BLaER1 (cell line): ENCODE measurements at regions not wholly inside any gene's neighbourhood (a gene's known extent, or its start where the extent isn't known, plus 50 kb on each side); places are given as distances from the start of the nearest gene placed in this dataset.

Experiments used
- H3K27ac ChIP-seq: shearing (Covaris generic); formaldehyde crosslinking; 2 replicates; pipeline ENCODE4 v1.8.1; 2022
- H3K27me3 ChIP-seq: shearing (Covaris generic); formaldehyde crosslinking; 2 replicates; pipeline ENCODE4 v1.8.1; 2022
- H3K36me3 ChIP-seq: shearing (Covaris generic); formaldehyde crosslinking; 2 replicates; pipeline ENCODE4 v1.8.1; 2022
- H3K4me1 ChIP-seq: shearing (Covaris generic); formaldehyde crosslinking; 2 replicates; pipeline ENCODE4 v1.8.1; 2022
- H3K4me2 ChIP-seq: shearing (Covaris generic); formaldehyde crosslinking; 2 replicates; pipeline ENCODE4 v1.8.1; 2022
- H3K4me3 ChIP-seq: shearing (Covaris generic); formaldehyde crosslinking; 2 replicates; pipeline ENCODE4 v1.8.1; 2022
- H3K9ac ChIP-seq: shearing (Covaris generic); formaldehyde crosslinking; 2 replicates; pipeline ENCODE4 v1.8.1; 2022
- H3K9me3 ChIP-seq: shearing (Covaris generic); formaldehyde crosslinking; 2 replicates; pipeline ENCODE4 v1.8.1; 2022
- H4K20me1 ChIP-seq: shearing (Covaris generic); formaldehyde crosslinking; 2 replicates; pipeline ENCODE4 v1.8.1; 2022
- Cebpa-rat ChIP-seq: shearing (Covaris generic); IDR thresholded peaks from 2 replicates; pipeline ENCODE4 v1.8.1; 2022

GRCh38 chr1:72915581-72915980 is 633.2 kb upstream of the NEGR1 start:
- no peak overlapping the region for H3K4me2 ChIP-seq
- no peak overlapping the region for H3K4me3 ChIP-seq
- H3K36me3 ChIP-seq, result no peaks in the 10 kb centered on the region
- H3K4me1 ChIP-seq, result no peaks in the 10 kb centered on the region
- no peak overlapping the region for H3K27ac ChIP-seq
- no peaks in the 10 kb centered on the region for H3K9me3 ChIP-seq
- H3K27me3 ChIP-seq, result no peaks in the 10 kb centered on the region
- H3K9ac ChIP-seq, result no peak overlapping the region
- H4K20me1 ChIP-seq, result no peaks in the 10 kb centered on the region
- no peak for TF ChIP-seq Cebpa-rat

- no peaks in the 10 kb centered on the region for H3K9me3 ChIP-seq
- no peak overlapping the region for H3K4me2 ChIP-seq
- no peaks in the 10 kb centered on the region for H4K20me1 ChIP-seq
- no peaks in the 10 kb centered on the region for H3K36me3 ChIP-seq
- no peaks in the 10 kb centered on the region for H3K4me1 ChIP-seq
- no peak for TF ChIP-seq Cebpa-rat
- H3K27me3 ChIP-seq, result no peaks in the 10 kb centered on the region
- H3K4me3 ChIP-seq, result no peak overlapping the region
- no peak overlapping the region for H3K27ac ChIP-seq
- H3K9ac ChIP-seq, result no peak overlapping the region
Observed at GRCh38 chr1:72911656-72912055, 629.3 kb upstream of the NEGR1 start.

GRCh38 chr1:72896256-72896655 is 613.9 kb upstream of the NEGR1 start:
- no peaks in the 10 kb centered on the region for H3K36me3 ChIP-seq

GRCh38 chr1:72892461-72892860 is 610.1 kb upstream of the NEGR1 start:
- H3K27me3 ChIP-seq, result no peaks in the 10 kb centered on the region
- H3K9me3 ChIP-seq, result no peaks in the 10 kb centered on the region
- no peak for TF ChIP-seq Cebpa-rat
- no peaks in the 10 kb centered on the region for H3K36me3 ChIP-seq
- H3K27ac ChIP-seq, result no peak overlapping the region
- no peaks in the 10 kb centered on the region for H4K20me1 ChIP-seq
- H3K4me3 ChIP-seq, result no peak overlapping the region
- no peak overlapping the region for H3K4me2 ChIP-seq
- H3K4me1 ChIP-seq, result no peaks in the 10 kb centered on the region
- H3K9ac ChIP-seq, result no peak overlapping the region

More at GRCh38 chr1:72896256-72896655, 613.9 kb upstream of the NEGR1 start:
- Histone ChIP-seq H3K4me2 (no peak overlapping the region), H3K27ac (no peak overlapping the region), H3K4me1 (no peaks in the 10 kb centered on the region), H3K27me3 (no peaks in the 10 kb centered on the region), H4K20me1 (no peaks in the 10 kb centered on the region), H3K4me3 (no peak overlapping the region), H3K9ac (no peak overlapping the region), H3K9me3 (no peaks in the 10 kb centered on the region)
- no peak for TF ChIP-seq Cebpa-rat

GRCh38 chr1:72891976-72892375 is 609.6 kb upstream of the NEGR1 start:
- no peak overlapping the region for H3K4me3 ChIP-seq

GRCh38 chr1:72885841-72886240 is 603.5 kb upstream of the NEGR1 start:
- Histone ChIP-seq H3K9me3 (no peaks in the 10 kb centered on the region), H3K4me2 (no peak overlapping the region), H3K27ac (no peak overlapping the region), H3K9ac (no peak overlapping the region), H3K4me3 (no peak overlapping the region), H3K27me3 (no peaks in the 10 kb centered on the region), H3K36me3 (no peaks in the 10 kb centered on the region), H3K4me1 (no peaks in the 10 kb centered on the region), H4K20me1 (no peaks in the 10 kb centered on the region)
- TF ChIP-seq Cebpa-rat, result no peak

More at GRCh38 chr1:72891976-72892375, 609.6 kb upstream of the NEGR1 start:
- H3K9ac ChIP-seq, result no peak overlapping the region
- H4K20me1 ChIP-seq, result no peaks in the 10 kb centered on the region
- no peaks in the 10 kb centered on the region for H3K9me3 ChIP-seq
- no peak for TF ChIP-seq Cebpa-rat
- no peaks in the 10 kb centered on the region for H3K36me3 ChIP-seq
- H3K27me3 ChIP-seq, result no peaks in the 10 kb centered on the region
- H3K4me1 ChIP-seq, result no peaks in the 10 kb centered on the region
- no peak overlapping the region for H3K27ac ChIP-seq
- H3K4me2 ChIP-seq, result no peak overlapping the region

GRCh38 chr1:72885017-72885416 is 602.7 kb upstream of the NEGR1 start:
- Histone ChIP-seq H3K4me1 (no peaks in the 10 kb centered on the region), H3K4me3 (no peak overlapping the region), H3K9me3 (no peaks in the 10 kb centered on the region), H4K20me1 (no peaks in the 10 kb centered on the region), H3K27ac (no peak overlapping the region), H3K4me2 (no peak overlapping the region), H3K27me3 (no peaks in the 10 kb centered on the region), H3K36me3 (no peaks in the 10 kb centered on the region), H3K9ac (no peak overlapping the region)
- TF ChIP-seq Cebpa-rat, result no peak

- TF ChIP-seq Cebpa-rat, result no peak
- H3K27me3 ChIP-seq, result no peaks in the 10 kb centered on the region
- no peaks in the 10 kb centered on the region for H3K36me3 ChIP-seq
- H3K4me2 ChIP-seq, result no peak overlapping the region
- no peaks in the 10 kb centered on the region for H4K20me1 ChIP-seq
- no peak overlapping the region for H3K9ac ChIP-seq
- H3K9me3 ChIP-seq, result no peaks in the 10 kb centered on the region
- H3K4me3 ChIP-seq, result no peak overlapping the region
- no peaks in the 10 kb centered on the region for H3K4me1 ChIP-seq
- H3K27ac ChIP-seq, result no peak overlapping the region
Observed at GRCh38 chr1:72869873-72870272, 587.5 kb upstream of the NEGR1 start.

GRCh38 chr1:72869441-72869840 is 587.1 kb upstream of the NEGR1 start:
- no peaks in the 10 kb centered on the region for H3K4me1 ChIP-seq
- no peak overlapping the region for H3K27ac ChIP-seq
- H3K4me3 ChIP-seq, result no peak overlapping the region
- H3K27me3 ChIP-seq, result no peaks in the 10 kb centered on the region
- H3K4me2 ChIP-seq, result no peak overlapping the region
- no peaks in the 10 kb centered on the region for H3K9me3 ChIP-seq
- TF ChIP-seq Cebpa-rat, result no peak
- no peaks in the 10 kb centered on the region for H4K20me1 ChIP-seq
- H3K9ac ChIP-seq, result no peak overlapping the region
- H3K36me3 ChIP-seq, result no peaks in the 10 kb centered on the region

- H3K9me3 ChIP-seq, result no peaks in the 10 kb centered on the region
- H3K36me3 ChIP-seq, result no peaks in the 10 kb centered on the region
- no peak overlapping the region for H3K4me2 ChIP-seq
- no peaks in the 10 kb centered on the region for H3K27me3 ChIP-seq
- no peak overlapping the region for H3K4me3 ChIP-seq
- H3K27ac ChIP-seq, result no peak overlapping the region
- no peak overlapping the region for H3K9ac ChIP-seq
- TF ChIP-seq Cebpa-rat, result no peak
- H4K20me1 ChIP-seq, result no peaks in the 10 kb centered on the region
- H3K4me1 ChIP-seq, result no peaks in the 10 kb centered on the region
Observed at GRCh38 chr1:72851597-72851996, 569.3 kb upstream of the NEGR1 start.

- H3K4me3 ChIP-seq, result no peak overlapping the region
- H4K20me1 ChIP-seq, result no peaks in the 10 kb centered on the region
- H3K36me3 ChIP-seq, result no peaks in the 10 kb centered on the region
- no peak for TF ChIP-seq Cebpa-rat
- no peak overlapping the region for H3K4me2 ChIP-seq
- no peaks in the 10 kb centered on the region for H3K9me3 ChIP-seq
- no peak overlapping the region for H3K27ac ChIP-seq
- H3K27me3 ChIP-seq, result no peaks in the 10 kb centered on the region
- no peak overlapping the region for H3K9ac ChIP-seq
- no peaks in the 10 kb centered on the region for H3K4me1 ChIP-seq
Observed at GRCh38 chr1:72848997-72849396, 566.7 kb upstream of the NEGR1 start.
